Astrocyte of the hippocampus (primary cell): ENCODE measurements at regions not wholly inside any gene's neighbourhood (a gene's known extent, or its start where the extent isn't known, plus 50 kb on each side); places are given as distances from the start of the nearest gene placed in this dataset.

Experiments used
- DNase-seq: peaks from one replicate; pipeline ENCODE4 v3.0.0; 2011; ENCODE audit warnings: low read depth, low spot score

DNA sequence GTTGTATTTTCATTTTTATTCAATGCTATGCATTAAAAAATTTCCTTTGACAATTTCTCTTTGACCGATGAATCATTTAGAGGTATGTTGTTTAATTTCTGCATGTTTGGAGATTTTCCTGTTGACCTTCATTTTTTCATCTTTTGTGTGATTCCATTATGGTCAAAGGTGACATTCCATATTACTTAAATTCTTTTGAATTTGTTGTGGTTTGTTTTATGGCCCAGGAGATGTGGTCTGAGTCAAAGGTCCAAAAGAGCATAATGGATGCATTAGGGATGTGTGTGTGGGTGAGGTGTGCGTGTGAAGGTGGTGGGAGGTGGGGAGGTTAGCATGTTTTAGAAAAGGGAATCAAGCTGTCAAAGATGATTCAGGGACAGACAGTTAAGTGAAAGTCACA, 76.0 kb upstream of the GIMD1 start:
- DNase-seq, result peak; percentile 1

DNA sequence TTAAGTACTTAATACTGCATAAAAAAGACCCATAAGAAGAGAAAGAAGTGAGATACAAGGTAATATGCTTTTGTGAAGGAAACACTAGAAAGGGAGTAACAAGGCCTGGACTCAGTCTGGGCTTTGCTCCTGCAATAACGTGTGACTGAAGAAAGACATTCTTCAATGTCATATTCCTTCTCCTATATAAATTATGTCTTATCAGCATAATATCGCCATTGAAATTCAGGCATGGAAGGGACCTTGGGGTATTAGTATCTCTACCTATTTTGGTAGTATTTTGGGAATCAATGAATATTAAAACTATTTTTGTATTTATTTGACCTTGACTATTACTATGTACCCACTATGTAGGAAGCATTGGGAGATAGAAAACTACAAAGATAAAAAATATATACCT, 62.2 kb upstream of the GIMD1 start:
- DNase-seq, result no peak

DNA sequence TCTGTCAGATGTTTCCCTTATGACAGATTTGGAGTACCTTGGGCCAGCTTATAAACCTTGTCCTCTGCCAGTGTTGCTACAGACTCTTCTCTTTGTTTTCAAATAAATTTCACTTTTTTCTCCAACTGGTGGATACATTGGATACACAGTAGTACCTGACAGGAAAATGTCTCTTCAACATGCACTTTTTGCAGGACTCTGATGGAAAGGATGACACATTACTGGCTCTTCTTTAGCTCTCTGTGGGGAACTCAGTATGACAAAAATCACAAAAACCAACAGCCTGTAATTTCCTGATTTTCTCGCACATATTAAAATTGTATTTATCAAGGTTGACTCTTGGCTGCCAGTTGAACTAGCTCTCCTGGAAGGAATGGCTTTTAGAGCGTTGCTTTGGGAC, 61.3 kb upstream of the GIMD1 start:
- DNase-seq, result no peak

DNA sequence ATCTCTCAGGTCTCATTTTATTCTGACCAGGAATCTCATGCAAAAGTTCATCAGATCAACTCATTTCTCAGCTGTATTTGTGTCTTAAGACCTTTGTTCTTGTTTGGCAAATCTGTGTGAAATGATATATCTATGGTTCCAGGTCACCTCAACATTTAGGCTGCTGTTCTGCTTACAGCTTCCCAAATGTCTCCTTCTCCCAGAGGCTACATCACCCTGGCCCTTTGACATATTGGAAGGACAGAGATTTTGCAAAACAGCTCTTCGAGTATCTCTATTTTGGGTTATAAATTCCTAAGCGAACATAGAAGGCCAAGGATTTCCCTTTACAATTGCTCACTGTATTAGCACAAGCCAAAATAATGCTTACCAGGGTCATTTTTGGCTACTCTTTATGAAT, 57.5 kb upstream of the GIMD1 start:
- DNase-seq, result no peak

DNA sequence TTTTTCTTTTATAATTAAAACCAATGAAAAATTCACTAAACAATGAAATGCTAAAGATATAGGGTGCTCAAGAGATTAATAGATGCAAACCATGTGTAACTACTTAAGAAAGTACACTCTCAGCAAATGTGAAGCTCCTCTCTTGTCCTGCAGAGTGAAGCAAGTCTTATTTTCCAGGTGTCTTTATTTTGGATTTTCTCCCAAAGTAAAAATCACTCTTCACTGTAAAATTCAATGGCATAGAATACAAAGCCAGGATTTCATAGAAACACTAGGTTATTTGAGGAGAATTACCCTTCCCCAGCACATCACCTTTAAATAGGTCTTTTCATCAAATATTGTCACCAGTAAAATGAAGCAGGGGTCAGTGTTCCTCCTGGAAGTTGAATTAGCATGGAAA, 57.0 kb upstream of the GIMD1 start:
- no peak for DNase-seq

DNA sequence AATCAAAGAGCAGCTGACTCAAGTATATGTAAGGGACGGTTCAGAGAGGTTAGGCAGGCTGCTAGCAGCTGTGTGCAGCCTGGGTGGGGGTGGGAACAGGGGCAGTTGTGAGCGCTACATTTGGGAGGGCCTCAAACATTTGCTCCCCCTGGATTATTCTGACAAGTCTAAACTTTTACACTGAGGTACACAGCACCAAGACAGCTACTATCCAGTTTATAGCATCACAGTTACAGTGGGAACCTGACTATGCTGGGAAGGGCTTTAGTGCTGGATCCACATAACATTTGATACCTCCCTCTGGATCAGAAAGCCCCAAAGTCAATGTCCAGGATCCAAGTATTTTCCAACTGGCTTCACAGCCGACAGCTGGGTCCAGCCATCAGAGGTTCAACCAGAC, 55.8 kb upstream of the GIMD1 start:
- no peak for DNase-seq

DNA sequence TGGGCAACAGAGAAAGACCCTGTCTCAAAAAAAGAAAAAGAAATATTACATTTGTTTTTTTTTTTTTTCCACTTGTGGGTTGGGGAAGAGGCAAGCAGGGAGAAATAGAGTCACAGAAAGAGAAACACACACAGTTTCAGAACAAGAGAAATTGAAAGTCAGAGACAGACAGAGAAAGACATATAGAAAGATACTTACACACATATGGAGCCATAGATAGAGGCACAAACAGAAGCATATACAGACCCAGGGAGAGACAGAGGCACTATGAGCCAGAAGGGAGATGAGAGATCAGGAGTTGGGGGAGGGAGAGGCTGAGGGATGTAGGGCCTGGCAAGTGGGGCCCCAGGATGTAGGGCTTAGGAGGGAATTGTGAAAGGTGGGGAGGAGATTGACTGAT, 55.2 kb upstream of the GIMD1 start:
- DNase-seq, result no peak

DNA sequence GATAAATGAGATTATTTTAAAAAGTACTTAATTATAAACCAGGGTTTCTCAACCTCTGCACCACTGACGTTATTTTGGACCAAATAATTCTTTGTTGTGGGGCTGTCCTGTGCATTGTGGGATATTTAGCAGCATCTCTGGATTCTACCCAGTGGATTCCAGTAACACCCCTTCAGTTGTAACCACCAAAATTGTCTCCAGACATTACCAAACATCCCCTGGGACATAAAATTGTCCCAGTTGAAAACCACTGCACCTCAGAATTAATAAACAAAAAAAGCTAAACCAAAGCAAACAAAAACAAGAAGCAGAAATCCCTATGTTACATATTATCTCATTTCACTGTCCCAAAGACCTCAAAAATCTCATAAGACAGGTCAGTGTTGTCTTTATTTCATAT, 54.2 kb upstream of the GIMD1 start:
- DNase-seq, result no peak

DNA sequence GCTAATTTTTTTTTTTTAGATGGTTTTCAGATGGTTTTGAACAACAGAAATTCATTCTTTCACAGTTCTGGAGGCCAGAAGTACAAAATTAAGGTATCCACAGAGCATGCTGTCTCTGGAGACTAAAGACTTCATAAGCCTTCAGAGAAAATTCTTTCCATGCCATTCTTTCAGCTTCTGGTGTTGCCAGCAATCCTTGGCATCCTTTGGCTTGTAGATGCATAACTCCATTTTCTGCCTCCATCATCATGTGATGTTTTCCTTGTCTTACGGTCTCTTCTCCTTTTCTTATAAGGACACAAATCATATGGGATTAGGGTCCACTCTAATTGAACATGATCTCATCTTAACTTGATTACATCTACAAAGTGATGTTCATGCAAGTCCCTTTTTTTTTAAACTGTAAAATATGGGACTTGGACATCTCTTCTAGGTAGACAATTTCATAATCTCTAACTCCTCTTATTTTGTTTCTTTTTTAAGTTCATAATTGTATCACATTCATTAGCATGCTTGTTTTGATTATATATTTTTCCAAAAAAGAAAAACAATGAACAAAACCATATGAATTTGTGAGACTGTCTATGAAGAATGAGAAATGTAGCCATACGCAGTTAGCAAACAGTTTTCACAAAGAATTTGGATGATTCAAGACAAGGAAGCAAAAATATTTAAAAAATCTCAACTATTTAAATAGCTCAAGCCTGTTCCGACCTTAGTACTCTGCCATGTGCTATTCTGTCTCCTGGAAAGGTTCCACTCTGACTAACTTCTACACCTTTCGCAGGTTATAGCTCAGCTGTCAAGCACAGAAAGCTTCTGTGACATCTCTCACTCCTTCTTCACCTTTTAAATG, 53.1 kb upstream of the GIMD1 start:
- peak; percentile 35 for DNase-seq

DNA sequence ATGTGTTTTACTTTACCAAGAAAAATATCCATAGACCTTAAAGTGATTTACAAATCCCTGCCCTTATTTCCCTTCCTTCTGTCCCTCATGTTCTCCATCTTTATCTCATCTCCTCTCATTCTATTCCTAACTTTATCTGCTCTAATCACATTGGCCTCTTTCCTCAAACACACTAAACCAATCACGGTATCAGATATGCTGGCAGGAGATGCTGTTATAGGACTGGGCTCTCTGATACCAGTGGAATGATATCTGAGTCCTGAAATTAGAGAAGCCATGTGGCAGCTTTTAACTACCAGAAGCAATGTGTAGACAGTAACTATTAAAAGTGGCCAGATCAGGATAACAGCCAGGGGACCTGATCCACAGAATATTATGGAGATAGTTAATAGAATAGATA, 49.9 kb upstream of the GIMD1 start:
- DNase-seq, result no peak
